Ovary (tissue), 7 donors: ENCODE measurements at regions not wholly inside any gene's neighbourhood (a gene's known extent, or its start where the extent isn't known, plus 50 kb on each side); places are given as distances from the start of the nearest gene placed in this dataset.

ENCODE experiments used
- DNase-seq, 5 donors: peaks; one replicate each; pipeline ENCODE4 v3.0.0-alpha.2; 2019 to 2020
- H3K27ac ChIP-seq, 2 donors: fragments of 200-600 bp; one replicate each; pipeline versions ENCODE4 v1.5.1 to v1.8.0; 2019 to 2022
- H3K27me3 ChIP-seq: fragments of 200-600 bp; one replicate; pipeline ENCODE4 v1.8.0; 2022
- H3K36me3 ChIP-seq: fragments of 200-600 bp; sonication (generic); one replicate; pipeline ENCODE4 v1.5.1; 2019
- H3K4me1 ChIP-seq: one replicate; pipeline ENCODE4 v1.8.1; 2013; ENCODE audit warnings: mild to moderate bottlenecking, moderate library complexity; ENCODE audit not compliant: insufficient read depth
- H3K4me3 ChIP-seq: fragments of 200-600 bp; sonication (generic); one replicate; pipeline ENCODE4 v1.5.1; 2017
- H3K9me3 ChIP-seq, 2 donors: fragments of 200-600 bp in 1 of 2; sonication (generic) in 1 of 2; one replicate each; pipeline versions ENCODE4 v1.5.1 to v1.8.1; 2013 to 2019; ENCODE audit warnings: mild to moderate bottlenecking in 1 of 2, moderate library complexity in 1 of 2
- CTCF ChIP-seq, 3 donors: fragments of 450-650 bp in 2 of 3; fragments of 200-600 bp in 1 of 3; IDR thresholded peaks; one replicate each; pipeline versions ENCODE4 v1.5.1 to v1.8.0; 2016 to 2022; ENCODE audit warnings: antibody characterized with exemption in 3 of 3, mild to moderate bottlenecking in 1 of 3
- EP300 ChIP-seq: sonication (generic); formaldehyde crosslinking; IDR thresholded peaks from one replicate; pipeline ENCODE4 v1.6.1; 2017; ENCODE audit warnings: antibody characterized with exemption
- POLR2A ChIP-seq: fragments of 450-650 bp; IDR thresholded peaks from one replicate; pipeline ENCODE4 v1.6.1; 2017; ENCODE audit warnings: antibody characterized with exemption, mild to moderate bottlenecking, moderate library complexity
- WGBS, 3 donors: extraction: QIAGEN DNeasy Blood & Tissue Kit in 1 of 3; methylation state at CpG; one replicate each; pipeline versions ENCODE4 v1.1.5 to v1.1.7; 2013 to 2017; 5-methylcytosine and 5-hydroxymethylcytosine counted together
- intact Hi-C, 4 donors: fragments of 100-400 bp; cut with DNase I; formaldehyde crosslinking; loops; one replicate each; pipeline versions ENCODE4 v1.11.0 to v1.15.1; 2022 to 2023
- donor health status: DM: no; HTN: no; CAD: no; lungs with moderate emphysema.
- donor health status: DM: no; HTN: no; CAD: no.
- donor health status: Bipolar disorder and iron deficiency.
- donor health status: DM: no; HTN: no; CAD: no.
- donor health status: DM: yes; HTN: yes; CAD: no.

- no peak for DNase-seq
- no peak overlapping the region for H3K4me3 ChIP-seq
Observed at GRCh38 chr11:42065199-42065598, 605.7 kb upstream of the LRRC4C start.

DNA sequence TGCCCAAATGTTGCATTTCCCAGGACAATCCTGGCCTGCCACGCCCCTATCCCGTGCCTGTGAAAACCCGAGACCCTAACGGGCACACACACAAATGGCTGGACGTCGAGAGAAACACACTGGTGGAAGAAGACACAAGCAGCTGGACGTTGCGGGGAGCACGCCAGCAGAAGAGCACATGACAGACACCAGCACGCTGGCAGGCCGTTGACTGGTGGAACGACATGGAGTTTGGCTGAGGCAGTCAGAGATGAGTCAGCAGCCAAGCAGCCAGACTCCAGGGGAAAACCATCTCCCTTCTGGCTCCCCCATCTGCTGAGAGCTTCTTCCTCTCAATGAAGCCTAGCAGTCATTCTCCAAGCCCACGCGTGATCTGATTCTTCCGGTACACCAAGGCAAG, 606.7 kb upstream of the LRRC4C start:
- Histone ChIP-seq H3K4me1 (no peaks in the 10 kb centered on the region), H3K9me3 (no peaks in the 10 kb centered on the region), H3K36me3 (no peaks in the 10 kb centered on the region), H3K27me3 (no peaks in the 10 kb centered on the region), H3K4me3 (no peak overlapping the region), H3K27ac (no peak overlapping the region)
- TF ChIP-seq EP300 (no peak), CTCF (IDR thresholded peaks at IDR 0.05) (no peak), POLR2A (no peak)
- intact Hi-C loops, result no loop called here
- DNase-seq, result no peak
- 87 to 92% (median 92%) methylated on average over 15 of the region's 15 CpGs for WGBS, 3 donors

More at GRCh38 chr11:42065199-42065598, 605.7 kb upstream of the LRRC4C start:
- Histone ChIP-seq H3K36me3 (no peaks in the 10 kb centered on the region), H3K27me3 (no peaks in the 10 kb centered on the region), H3K27ac (no peak overlapping the region), H3K9me3 (no peaks in the 10 kb centered on the region), H3K4me1 (no peaks in the 10 kb centered on the region)
- TF ChIP-seq EP300, result no peak
- TF ChIP-seq POLR2A, result no peak
- intact Hi-C loops, result no loop called here

GRCh38 chr11:42074306-42074705, 614.9 kb upstream of the LRRC4C start:
- Histone ChIP-seq H3K27ac (no peak overlapping the region), H3K9me3 (no peaks in the 10 kb centered on the region), H3K27me3 (no peaks in the 10 kb centered on the region), H3K4me1 (no peaks in the 10 kb centered on the region), H3K36me3 (no peaks in the 10 kb centered on the region), H3K4me3 (no peak overlapping the region)
- TF ChIP-seq CTCF (IDR thresholded peaks at IDR 0.05) (no peak), EP300 (no peak), POLR2A (no peak)
- no peak for DNase-seq
- intact Hi-C loops, result no loop called here

DNA sequence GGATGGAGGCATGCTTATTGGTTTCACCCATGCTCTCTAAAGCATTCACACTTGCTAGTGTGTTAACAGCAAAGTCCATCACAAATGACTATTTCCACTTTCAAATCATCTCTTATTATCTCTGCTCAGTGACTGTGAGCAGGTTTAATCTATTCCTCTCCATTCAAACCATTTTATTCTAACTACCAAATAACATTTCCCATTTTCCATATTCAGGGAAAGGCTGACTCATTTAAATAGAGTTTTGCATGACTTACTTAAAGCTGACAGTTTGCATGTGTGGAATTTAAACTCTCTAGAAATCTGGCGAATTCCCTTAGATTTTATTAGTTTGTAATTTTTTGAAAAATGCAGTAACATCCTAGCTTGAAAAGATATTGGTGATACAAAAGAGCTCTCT, 615.7 kb upstream of the LRRC4C start:
- DNase-seq, result no peak
- H3K9me3 ChIP-seq, result no peaks in the 10 kb centered on the region
- H3K27ac ChIP-seq, result no peak overlapping the region
- 84 to 88% (median 86%) methylated on average over 1 of the region's 1 CpG for WGBS, 3 donors
- H3K4me3 ChIP-seq, result no peak overlapping the region
- H3K36me3 ChIP-seq, result no peaks in the 10 kb centered on the region
- TF ChIP-seq EP300 (no peak), CTCF (IDR thresholded peaks at IDR 0.05) (no peak), POLR2A (no peak)
- H3K27me3 ChIP-seq, result no peaks in the 10 kb centered on the region
- intact Hi-C loops, result no loop called here
- H3K4me1 ChIP-seq, result no peaks in the 10 kb centered on the region

GRCh38 chr11:42077794-42078193, 618.3 kb upstream of the LRRC4C start:
- no peak for DNase-seq
- Histone ChIP-seq H3K36me3 (no peaks in the 10 kb centered on the region), H3K9me3 (no peaks in the 10 kb centered on the region), H3K27ac (no peak overlapping the region), H3K27me3 (no peaks in the 10 kb centered on the region), H3K4me3 (no peak overlapping the region), H3K4me1 (no peaks in the 10 kb centered on the region)
- 72 to 88% (median 83%) methylated on average over 1 of the region's 1 CpG for WGBS, 3 donors
- intact Hi-C loops, result no loop called here
- TF ChIP-seq EP300 (no peak), POLR2A (no peak), CTCF (IDR thresholded peaks at IDR 0.05) (no peak)
